Stimulated activated CD4-positive, alpha-beta T cell treated with anti-CD3 and anti-CD28 coated beads, Interleukin-15, amount 100 ng/mL, for 1 hour (primary cell): ENCODE measurements at regions not wholly inside any gene's neighbourhood (a gene's known extent, or its start where the extent isn't known, plus 50 kb on each side); places are given as distances from the start of the nearest gene placed in this dataset.
"Not testable (repeated sequence)": the region's sequence is repeated elsewhere in the genome, so short reads cannot be mapped to it uniquely, and the experiment has no call there.

Experiments used
- DNase-seq, 2 donors: peaks; one replicate each; pipeline ENCODE4 v3.0.0-alpha.2; 2020; ENCODE audit warnings: low read depth in 1 of 2, low spot score in 1 of 2

DNA sequence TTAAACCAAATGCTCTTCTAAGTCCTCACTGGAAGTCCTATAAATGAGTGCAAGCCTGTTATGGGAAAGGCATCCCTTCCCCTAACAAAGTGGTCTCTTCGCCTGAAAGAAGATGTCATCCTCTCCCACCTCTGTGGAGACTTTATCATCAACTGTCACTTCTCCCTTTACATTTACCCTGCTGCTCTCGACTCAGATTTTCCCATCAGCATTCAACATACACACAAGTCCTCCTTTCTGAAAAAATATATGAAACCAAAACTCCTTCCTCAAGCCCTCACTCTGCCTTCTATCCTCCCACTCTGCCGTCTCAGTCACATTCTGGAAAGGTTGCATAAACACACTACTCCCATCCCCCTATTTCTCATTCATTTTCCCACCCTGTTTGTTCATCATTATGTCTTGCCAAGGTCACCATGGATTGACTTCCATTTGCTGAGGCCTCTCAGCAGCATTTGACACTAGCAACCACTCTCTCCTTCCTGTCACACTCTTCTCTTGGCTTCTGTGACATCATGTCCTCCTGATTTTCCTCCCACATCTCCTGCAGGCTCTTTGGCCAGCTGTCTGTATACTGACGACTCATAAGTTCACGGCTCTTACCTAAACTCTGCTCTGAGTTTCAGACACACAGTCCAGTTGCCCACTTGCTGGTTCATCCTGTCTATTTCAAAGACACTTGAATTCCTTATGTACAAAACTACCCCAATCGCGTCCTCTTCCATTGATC lies 70.3 kb upstream of the SMAD3 start:
- no peak for DNase-seq

DNA sequence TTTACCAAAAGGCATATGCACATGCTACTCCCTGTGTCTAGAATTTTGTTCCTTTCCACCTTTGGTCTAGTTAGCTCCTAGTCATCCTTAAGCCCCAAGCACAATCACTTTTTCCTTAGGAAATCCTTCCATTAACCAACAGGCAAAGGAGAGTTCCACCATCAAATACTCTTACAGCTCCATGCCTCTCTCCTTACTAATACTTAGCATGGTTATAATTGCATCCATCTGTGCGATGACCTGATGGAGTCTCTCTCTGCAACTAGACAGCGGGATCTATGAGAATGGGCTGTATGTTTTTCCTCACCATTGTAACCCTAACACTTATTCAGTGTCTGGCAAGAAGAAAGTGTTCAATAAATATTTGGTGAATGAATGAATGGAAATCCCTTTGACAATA lies 69.3 kb upstream of the SMAD3 start:
- no peak for DNase-seq

DNA sequence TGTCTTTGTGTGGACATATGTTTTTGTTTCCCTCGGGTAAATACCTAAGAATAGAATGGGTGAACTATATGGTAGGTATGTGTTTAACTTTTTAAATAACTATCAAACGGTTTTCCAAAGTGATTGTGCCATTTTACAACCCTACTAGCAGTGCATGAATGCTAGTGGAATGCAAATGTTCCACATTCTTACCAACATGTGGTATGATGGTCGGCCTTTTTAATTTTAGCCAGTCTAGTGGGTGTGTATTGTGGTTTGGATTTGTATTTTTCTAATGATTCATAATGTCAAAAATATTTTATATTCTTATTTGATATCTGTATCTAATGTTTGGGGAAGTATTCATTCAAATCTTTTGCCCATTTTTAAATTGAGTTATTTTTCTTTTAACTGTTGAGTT lies 68.2 kb upstream of the SMAD3 start:
- DNase-seq = no peak

DNA sequence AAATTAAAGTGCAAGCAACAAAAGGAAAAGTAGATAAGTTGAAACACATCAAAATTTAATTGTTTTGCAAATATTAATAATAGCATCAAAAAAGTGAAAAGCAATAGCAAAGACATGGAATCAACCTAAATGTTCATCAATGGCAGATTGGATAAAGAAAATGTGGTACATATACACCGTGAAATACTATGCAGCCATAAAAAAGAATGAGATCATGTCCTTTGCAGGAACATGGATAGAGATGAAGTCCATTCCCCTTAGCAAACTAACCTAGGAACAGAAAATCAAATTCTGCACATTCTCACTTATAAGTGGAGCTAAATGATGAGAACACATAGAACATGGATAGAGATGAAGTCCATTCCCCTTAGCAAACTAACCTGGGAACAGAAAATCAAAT lies 67.2 kb upstream of the SMAD3 start:
- DNase-seq = not testable (repeated sequence)

- DNase-seq = no peak
These were observed 66.1 kb upstream of the SMAD3 start for GRCh38 chr15:66999046-66999968.

DNA sequence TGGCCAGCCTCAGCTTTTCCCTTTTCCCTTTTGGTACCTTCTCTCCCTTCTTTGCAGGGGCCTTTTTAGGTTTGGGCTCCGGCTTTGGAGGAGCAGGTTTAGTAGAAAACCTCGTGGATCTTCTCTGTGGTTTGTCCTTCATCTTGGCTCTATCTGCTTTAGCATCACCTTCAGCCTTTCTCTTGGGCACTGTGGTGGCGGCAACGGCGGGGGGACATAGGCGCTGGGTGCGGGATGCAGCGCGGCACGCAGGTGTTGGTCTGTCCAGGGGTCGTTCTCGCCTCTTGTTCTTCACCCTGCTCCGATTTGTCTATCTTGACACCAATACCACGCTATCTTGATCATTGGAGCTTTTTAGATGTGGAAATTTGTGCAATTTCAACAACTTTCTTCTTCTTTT lies 64.5 kb upstream of the SMAD3 start:
- DNase-seq = no peak

GRCh38 chr15:67002368-67002767 lies 63.0 kb upstream of the SMAD3 start:
- DNase-seq = no peak

DNA sequence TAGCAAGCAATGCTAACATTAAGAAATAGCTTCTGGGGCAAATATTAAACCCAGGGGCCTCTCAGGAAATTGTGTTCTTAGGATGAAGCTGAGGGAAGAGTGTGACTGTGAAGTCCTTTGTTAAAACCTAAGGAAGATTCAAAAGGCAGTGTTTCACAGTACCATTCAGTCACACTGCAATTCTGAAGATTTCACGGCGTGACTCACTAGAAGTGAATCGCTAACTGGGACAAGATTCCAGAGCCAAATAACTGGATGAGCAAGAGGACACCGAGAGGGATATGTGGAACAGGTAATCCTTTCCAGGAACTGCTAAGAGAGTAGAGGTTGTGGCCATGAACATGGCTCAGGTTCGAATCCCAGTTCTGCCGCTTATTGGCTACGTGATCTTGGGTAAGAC lies 61.8 kb upstream of the SMAD3 start:
- DNase-seq = no peak

- DNase-seq = no peak
These were observed 61.3 kb upstream of the SMAD3 start for GRCh38 chr15:67004142-67004541.

DNA sequence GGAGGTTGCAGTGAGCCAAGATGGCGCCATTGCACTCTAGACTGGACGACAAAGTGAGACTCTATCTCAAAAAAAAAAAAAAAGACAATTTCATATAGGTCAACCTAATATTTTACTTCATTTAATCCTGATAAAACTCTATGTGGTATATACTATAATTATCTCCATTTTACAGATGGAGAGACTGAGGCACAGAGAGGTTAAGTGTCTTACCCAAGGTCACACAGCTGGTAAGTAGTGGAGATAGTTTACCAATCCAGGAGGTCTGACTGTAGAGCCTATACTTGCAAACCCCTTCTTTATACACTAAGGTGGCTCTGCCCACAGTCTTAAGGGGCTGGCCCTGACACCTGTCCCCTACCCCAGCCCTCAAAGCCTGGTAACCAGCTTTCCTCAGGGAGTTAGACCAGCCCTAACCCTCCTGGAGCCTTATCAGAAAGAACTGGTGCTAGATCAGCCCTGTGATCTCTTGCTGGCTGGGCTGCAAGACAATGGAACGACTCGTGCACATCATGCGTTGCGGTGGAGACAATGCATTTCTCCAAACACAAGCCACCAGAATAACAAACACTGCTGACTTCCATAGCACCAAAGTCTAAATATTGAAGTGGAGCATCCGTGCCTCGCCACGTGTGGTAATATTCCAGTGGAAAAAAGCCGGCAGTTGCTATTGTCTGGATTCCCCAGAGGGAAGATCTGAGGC lies 60.0 kb upstream of the SMAD3 start:
- DNase-seq = no peak

DNA sequence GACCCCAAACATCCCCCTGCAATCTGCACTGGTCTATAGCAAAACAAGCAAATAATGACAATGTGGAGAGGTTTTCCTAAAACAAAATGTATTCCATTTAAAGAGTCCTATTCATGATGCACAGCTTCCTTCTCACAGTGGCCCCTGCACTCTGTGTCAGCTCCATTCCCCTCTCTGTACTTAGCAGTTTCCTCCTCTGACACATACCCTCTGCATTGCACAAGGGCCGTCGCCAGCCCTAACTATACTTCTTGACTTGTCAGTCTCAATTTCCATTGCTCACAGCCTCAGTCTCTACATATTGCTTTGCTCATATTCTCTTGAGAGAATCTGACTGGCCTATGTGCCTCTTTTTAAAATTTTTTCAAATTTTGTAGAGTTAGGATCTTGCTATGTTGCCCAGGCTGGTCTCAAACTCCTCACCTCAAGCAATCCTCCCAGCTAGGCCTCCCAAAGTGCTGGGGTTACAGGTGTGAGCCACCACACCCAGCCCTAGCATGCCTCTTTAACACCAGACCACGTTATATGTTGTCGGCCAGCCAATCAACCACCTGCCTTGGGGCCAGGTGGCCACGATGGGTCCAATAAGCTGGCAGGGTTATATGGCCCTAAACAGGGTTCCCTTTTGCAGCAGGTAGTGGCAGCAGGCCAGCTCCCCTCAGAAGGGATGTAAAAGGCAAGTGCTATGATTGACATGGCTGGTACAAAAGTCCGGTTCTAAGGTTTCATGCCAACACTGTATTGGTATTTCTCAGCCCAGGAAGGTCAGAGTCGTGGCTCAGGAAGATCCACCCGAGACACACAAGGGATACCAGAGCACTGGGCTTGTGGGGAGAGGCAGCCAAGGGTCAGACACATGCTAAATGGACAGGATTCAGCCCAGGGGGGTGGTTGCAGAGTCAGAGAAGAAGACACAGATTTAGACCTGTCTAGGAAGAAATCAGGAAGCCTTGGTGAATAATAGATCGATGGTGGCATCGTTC lies 59.0 kb upstream of the SMAD3 start:
- no peak for DNase-seq

GRCh38 chr15:67009576-67010569 lies 55.5 kb upstream of the SMAD3 start:
- no peak for DNase-seq

GRCh38 chr15:67010898-67011616 lies 54.3 kb upstream of the SMAD3 start:
- no peak for DNase-seq

- no peak for DNase-seq
These were observed 53.8 kb upstream of the SMAD3 start for GRCh38 chr15:67011617-67012005.

- no peak for DNase-seq
These were observed 51.7 kb upstream of the SMAD3 start for GRCh38 chr15:67013696-67014095.
